SK-N-SH treated with all-trans-retinoic acid at 6 μM for 48 hours (cell line): ENCODE measurements at regions not wholly inside any gene's neighbourhood (a gene's known extent, or its start where the extent isn't known, plus 50 kb on each side); places are given as distances from the start of the nearest gene placed in this dataset.

ENCODE experiments used
- ATAC-seq: fragments of 200-7000 bp; cut with Tn5 transposase; 3 replicates; pipeline ENCODE4 v1.9.1; 2020; ENCODE audit warnings: mild to moderate bottlenecking, moderate library complexity
- ARNTL ChIP-seq: fragments of 450-650 bp; formaldehyde crosslinking; IDR thresholded peaks from 2 replicates; pipeline ENCODE4 v1.5.0; 2020; ENCODE audit warnings: low read depth, mild to moderate bottlenecking, moderate library complexity, borderline replicate concordance
- BACH2 ChIP-seq: fragments of 250-450 bp; sonication (Bioruptor Pico); IDR thresholded peaks from 2 replicates; pipeline ENCODE4 v1.9.0; 2021; ENCODE audit warnings: mild to moderate bottlenecking, borderline replicate concordance
- CSDC2 ChIP-seq: fragments of 250-450 bp; sonication (Bioruptor Pico); IDR thresholded peaks from 2 replicates; pipeline ENCODE4 v1.5.0; 2020; ENCODE audit warnings: mild to moderate bottlenecking, moderate library complexity
- ESRRG ChIP-seq: fragments of 250-450 bp; sonication (Bioruptor Pico); IDR thresholded peaks from 2 replicates; pipeline ENCODE4 v1.6.1; 2021; ENCODE audit warnings: mild to moderate bottlenecking
- ISL1 ChIP-seq: fragments of 250-450 bp; sonication (Bioruptor Pico); IDR thresholded peaks from 2 replicates; pipeline ENCODE4 v2.1.2; 2022; ENCODE audit warnings: mild to moderate bottlenecking, moderate library complexity
- OSR1 ChIP-seq: fragments of 250-450 bp; sonication (Bioruptor Pico); IDR thresholded peaks from 2 replicates; pipeline ENCODE4 v1.8.0; 2022; ENCODE audit warnings: moderate library complexity, mild to moderate bottlenecking, inconsistent platforms
- PPARA ChIP-seq: fragments of 250-450 bp; sonication (Bioruptor Pico); IDR thresholded peaks from 2 replicates; pipeline ENCODE4 v1.5.0; 2020; ENCODE audit warnings: mild to moderate bottlenecking, borderline replicate concordance
- RARB ChIP-seq: fragments of 250-450 bp; sonication (Bioruptor Pico); IDR thresholded peaks from 2 replicates; pipeline ENCODE4 v1.8.0; 2021; ENCODE audit warnings: mild to moderate bottlenecking, moderate library complexity
- SNAI2 ChIP-seq: fragments of 250-450 bp; sonication (Bioruptor Pico); IDR thresholded peaks from 2 replicates; pipeline ENCODE4 v1.5.0; 2020; ENCODE audit warnings: mild to moderate bottlenecking, moderate library complexity
- TCF4 ChIP-seq: fragments of 250-450 bp; sonication (Bioruptor Pico); IDR thresholded peaks from 2 replicates; pipeline ENCODE4 v1.8.0; 2021; ENCODE audit warnings: mild to moderate bottlenecking, moderate library complexity, borderline replicate concordance
- TOX ChIP-seq: fragments of 250-450 bp; sonication (Bioruptor Pico); IDR thresholded peaks from 2 replicates; pipeline ENCODE4 v1.8.0; 2021; ENCODE audit warnings: mild to moderate bottlenecking, moderate library complexity, borderline replicate concordance
- ZC3H10 ChIP-seq: fragments of 250-450 bp; sonication (Bioruptor Pico); IDR thresholded peaks from 2 replicates; pipeline ENCODE4 v1.5.1; 2021; ENCODE audit warnings: mild to moderate bottlenecking, moderate library complexity
- ZFP3 ChIP-seq: fragments of 250-450 bp; sonication (Bioruptor Pico); IDR thresholded peaks from 2 replicates; pipeline ENCODE4 v1.5.0; 2020; ENCODE audit warnings: mild to moderate bottlenecking, moderate library complexity
- ZFP30 ChIP-seq: fragments of 450-650 bp; formaldehyde crosslinking; IDR thresholded peaks from 2 replicates; pipeline ENCODE4 v1.5.0; 2022; ENCODE audit warnings: mild to moderate bottlenecking, moderate library complexity
- ZNF8 ChIP-seq: fragments of 450-650 bp; formaldehyde crosslinking; IDR thresholded peaks from 2 replicates; pipeline ENCODE4 v1.5.0; 2020; ENCODE audit warnings: mild to moderate bottlenecking, moderate library complexity
- TF ChIP-seq, protein P1 (sequence below): fragments of 250-450 bp; sonication (Bioruptor Pico); IDR thresholded peaks from 2 replicates; pipeline ENCODE4 v1.8.0; 2020; ENCODE audit warnings: mild to moderate bottlenecking, moderate library complexity, borderline replicate concordance
- TF ChIP-seq, protein P2 (sequence below): fragments of 250-450 bp; sonication (Bioruptor Pico); IDR thresholded peaks from 2 replicates; pipeline ENCODE4 v1.5.1; 2020; ENCODE audit warnings: low read depth, mild to moderate bottlenecking, moderate library complexity
- TF ChIP-seq, protein P3 (sequence below): fragments of 250-450 bp; sonication (Bioruptor Pico); IDR thresholded peaks from 2 replicates; pipeline ENCODE4 v1.5.0; 2020; ENCODE audit warnings: mild to moderate bottlenecking, moderate library complexity
- TF ChIP-seq, protein P4 (sequence below): fragments of 250-450 bp; sonication (Bioruptor Pico); IDR thresholded peaks from 2 replicates; pipeline ENCODE4 v1.8.0; 2021; ENCODE audit warnings: low read depth, mild to moderate bottlenecking, moderate library complexity, borderline replicate concordance
- TF ChIP-seq, protein P5 (sequence below): fragments of 250-450 bp; sonication (Bioruptor Pico); IDR thresholded peaks from 2 replicates; pipeline ENCODE4 v1.5.1; 2021; ENCODE audit warnings: mild to moderate bottlenecking, moderate library complexity

DNA sequence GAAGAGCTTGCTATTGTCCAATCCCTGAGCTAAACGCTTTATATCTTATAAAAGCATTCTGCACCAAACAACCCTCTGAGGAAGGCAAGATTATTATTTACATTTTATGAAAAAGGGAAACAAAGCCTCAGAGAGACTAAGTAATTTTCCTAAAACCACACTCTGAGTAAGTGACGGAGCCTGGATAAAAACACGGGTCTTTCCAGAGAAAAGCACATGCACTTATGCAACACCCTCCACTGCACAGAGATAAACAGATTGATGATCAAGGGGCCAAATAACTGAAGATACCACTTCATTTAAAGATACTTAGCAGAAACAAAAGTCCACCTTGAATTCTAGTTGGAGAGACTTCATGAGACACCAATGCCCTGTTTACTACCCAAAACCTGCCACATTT is 214.7 kb upstream of the PDE10A start:
- ATAC-seq, result no peak

DNA sequence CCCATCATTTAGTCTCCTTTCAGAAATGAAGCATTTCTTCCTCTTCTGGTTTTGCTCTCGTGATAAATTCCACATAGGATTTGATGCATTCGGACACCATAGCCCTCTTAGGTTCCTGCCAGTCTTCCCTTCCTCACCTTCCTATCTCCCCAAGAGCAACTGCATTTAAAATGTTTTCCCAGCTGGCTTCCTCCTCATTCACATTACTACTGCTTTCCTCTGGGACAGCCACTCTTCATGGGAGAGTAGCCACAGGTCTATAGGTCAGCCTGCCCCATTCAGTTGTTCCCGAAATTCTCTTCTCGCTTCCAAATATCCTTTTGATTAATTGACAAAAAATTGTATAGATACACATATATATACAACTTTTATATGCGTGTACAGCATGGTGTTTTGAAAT is 214.2 kb upstream of the PDE10A start:
- ATAC-seq, result no peak
- no peak for TF ChIP-seq OSR1
- TF ChIP-seq SNAI2, result no peak
- TF ChIP-seq RARB (CRISPR knock-in tag), result no peak
- TF ChIP-seq, protein P1, sequence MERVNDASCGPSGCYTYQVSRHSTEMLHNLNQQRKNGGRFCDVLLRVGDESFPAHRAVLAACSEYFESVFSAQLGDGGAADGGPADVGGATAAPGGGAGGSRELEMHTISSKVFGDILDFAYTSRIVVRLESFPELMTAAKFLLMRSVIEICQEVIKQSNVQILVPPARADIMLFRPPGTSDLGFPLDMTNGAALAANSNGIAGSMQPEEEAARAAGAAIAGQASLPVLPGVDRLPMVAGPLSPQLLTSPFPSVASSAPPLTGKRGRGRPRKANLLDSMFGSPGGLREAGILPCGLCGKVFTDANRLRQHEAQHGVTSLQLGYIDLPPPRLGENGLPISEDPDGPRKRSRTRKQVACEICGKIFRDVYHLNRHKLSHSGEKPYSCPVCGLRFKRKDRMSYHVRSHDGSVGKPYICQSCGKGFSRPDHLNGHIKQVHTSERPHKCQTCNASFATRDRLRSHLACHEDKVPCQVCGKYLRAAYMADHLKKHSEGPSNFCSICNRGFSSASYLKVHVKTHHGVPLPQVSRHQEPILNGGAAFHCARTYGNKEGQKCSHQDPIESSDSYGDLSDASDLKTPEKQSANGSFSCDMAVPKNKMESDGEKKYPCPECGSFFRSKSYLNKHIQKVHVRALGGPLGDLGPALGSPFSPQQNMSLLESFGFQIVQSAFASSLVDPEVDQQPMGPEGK (CRISPR knock-in tag), result no peak
- no peak for TF ChIP-seq PPARA (CRISPR knock-in tag)
- TF ChIP-seq ARNTL (CRISPR knock-in tag), result no peak
- TF ChIP-seq ISL1 (CRISPR knock-in tag), result no peak
- TF ChIP-seq, protein P2, sequence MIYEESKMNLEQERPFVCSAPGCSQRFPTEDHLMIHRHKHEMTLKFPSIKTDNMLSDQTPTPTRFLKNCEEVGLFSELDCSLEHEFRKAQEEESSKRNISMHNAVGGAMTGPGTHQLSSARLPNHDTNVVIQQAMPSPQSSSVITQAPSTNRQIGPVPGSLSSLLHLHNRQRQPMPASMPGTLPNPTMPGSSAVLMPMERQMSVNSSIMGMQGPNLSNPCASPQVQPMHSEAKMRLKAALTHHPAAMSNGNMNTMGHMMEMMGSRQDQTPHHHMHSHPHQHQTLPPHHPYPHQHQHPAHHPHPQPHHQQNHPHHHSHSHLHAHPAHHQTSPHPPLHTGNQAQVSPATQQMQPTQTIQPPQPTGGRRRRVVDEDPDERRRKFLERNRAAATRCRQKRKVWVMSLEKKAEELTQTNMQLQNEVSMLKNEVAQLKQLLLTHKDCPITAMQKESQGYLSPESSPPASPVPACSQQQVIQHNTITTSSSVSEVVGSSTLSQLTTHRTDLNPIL (CRISPR knock-in tag), result no peak
- TF ChIP-seq, protein P3, sequence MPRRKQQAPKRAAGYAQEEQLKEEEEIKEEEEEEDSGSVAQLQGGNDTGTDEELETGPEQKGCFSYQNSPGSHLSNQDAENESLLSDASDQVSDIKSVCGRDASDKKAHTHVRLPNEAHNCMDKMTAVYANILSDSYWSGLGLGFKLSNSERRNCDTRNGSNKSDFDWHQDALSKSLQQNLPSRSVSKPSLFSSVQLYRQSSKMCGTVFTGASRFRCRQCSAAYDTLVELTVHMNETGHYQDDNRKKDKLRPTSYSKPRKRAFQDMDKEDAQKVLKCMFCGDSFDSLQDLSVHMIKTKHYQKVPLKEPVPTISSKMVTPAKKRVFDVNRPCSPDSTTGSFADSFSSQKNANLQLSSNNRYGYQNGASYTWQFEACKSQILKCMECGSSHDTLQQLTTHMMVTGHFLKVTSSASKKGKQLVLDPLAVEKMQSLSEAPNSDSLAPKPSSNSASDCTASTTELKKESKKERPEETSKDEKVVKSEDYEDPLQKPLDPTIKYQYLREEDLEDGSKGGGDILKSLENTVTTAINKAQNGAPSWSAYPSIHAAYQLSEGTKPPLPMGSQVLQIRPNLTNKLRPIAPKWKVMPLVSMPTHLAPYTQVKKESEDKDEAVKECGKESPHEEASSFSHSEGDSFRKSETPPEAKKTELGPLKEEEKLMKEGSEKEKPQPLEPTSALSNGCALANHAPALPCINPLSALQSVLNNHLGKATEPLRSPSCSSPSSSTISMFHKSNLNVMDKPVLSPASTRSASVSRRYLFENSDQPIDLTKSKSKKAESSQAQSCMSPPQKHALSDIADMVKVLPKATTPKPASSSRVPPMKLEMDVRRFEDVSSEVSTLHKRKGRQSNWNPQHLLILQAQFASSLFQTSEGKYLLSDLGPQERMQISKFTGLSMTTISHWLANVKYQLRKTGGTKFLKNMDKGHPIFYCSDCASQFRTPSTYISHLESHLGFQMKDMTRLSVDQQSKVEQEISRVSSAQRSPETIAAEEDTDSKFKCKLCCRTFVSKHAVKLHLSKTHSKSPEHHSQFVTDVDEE, result no peak
- no peak for TF ChIP-seq ZFP3 (CRISPR knock-in tag)
- TF ChIP-seq, protein P4, sequence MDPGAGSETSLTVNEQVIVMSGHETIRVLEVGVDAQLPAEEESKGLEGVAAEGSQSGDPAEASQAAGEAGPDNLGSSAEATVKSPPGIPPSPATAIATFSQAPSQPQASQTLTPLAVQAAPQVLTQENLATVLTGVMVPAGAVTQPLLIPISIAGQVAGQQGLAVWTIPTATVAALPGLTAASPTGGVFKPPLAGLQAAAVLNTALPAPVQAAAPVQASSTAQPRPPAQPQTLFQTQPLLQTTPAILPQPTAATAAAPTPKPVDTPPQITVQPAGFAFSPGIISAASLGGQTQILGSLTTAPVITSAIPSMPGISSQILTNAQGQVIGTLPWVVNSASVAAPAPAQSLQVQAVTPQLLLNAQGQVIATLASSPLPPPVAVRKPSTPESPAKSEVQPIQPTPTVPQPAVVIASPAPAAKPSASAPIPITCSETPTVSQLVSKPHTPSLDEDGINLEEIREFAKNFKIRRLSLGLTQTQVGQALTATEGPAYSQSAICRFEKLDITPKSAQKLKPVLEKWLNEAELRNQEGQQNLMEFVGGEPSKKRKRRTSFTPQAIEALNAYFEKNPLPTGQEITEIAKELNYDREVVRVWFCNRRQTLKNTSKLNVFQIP (CRISPR knock-in tag), result no peak
- no peak for TF ChIP-seq ZFP30
- TF ChIP-seq, protein P5, sequence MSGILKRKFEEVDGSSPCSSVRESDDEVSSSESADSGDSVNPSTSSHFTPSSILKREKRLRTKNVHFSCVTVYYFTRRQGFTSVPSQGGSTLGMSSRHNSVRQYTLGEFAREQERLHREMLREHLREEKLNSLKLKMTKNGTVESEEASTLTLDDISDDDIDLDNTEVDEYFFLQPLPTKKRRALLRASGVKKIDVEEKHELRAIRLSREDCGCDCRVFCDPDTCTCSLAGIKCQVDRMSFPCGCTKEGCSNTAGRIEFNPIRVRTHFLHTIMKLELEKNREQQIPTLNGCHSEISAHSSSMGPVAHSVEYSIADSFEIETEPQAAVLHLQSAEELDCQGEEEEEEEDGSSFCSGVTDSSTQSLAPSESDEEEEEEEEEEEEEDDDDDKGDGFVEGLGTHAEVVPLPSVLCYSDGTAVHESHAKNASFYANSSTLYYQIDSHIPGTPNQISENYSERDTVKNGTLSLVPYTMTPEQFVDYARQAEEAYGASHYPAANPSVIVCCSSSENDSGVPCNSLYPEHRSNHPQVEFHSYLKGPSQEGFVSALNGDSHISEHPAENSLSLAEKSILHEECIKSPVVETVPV (CRISPR knock-in tag), result no peak
- no peak for TF ChIP-seq TOX (CRISPR knock-in tag)
- TF ChIP-seq, all 23 proteins: peak for 0

More for the DNA sequence above, 214.7 kb upstream of the PDE10A start:
- TF ChIP-seq SNAI2 (no peak), ZNF8 (CRISPR knock-in tag) (no peak), ISL1 (CRISPR knock-in tag) (no peak), ARNTL (CRISPR knock-in tag) (no peak), BACH2 (CRISPR knock-in tag) (no peak), ZFP30 (no peak)

DNA sequence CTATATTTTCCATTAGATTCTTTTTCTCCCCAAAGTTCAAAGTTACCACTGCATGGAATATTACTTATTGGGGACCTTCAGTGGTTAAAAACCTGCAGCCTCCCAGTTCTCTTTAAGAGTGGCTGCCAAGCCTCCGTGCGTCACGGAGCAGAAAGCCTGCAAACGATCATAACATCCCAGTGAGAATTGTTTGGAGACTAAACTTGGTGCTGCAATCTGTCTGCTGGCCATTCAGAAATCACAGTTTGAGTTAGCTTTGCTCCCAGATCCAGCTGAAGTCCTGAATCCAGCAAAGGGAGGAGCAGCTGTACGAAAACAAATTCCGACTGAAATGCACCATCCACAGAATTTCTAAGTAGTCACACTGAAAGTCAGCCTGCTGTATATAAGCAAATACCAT is 213.5 kb upstream of the PDE10A start:
- no peak for TF ChIP-seq SNAI2
- TF ChIP-seq CSDC2 (CRISPR knock-in tag), result no peak
- TF ChIP-seq ZC3H10 (CRISPR knock-in tag), result no peak
- no peak for TF ChIP-seq ZFP3 (CRISPR knock-in tag)
- no peak for TF ChIP-seq ZFP30
- no peak for ATAC-seq

DNA sequence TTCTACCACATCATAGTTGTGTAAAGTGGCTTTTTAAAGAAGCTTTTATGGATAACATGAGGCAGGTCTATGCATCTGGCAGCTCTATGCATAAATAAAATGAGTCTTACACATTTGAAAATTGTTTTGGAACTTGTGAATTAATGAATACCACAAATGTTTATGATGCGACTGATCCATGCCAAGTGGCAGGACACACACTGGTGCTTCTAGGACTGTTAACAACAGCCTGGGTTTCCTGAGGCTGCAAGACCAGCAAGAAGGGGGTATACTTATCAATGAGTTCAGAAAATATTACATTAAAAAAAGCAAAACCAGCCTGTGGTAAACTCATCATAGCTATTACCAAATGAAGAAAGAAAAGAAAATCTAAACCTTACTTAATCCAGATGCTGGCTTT is 212.9 kb upstream of the PDE10A start:
- TF ChIP-seq RARB (CRISPR knock-in tag) (no peak), ZNF8 (CRISPR knock-in tag) (no peak), ZFP30 (no peak), ZFP3 (CRISPR knock-in tag) (no peak), TCF4 (CRISPR knock-in tag) (no peak), ZC3H10 (CRISPR knock-in tag) (no peak), TOX (CRISPR knock-in tag) (no peak), BACH2 (CRISPR knock-in tag) (no peak), ESRRG (CRISPR knock-in tag) (no peak)
- TF ChIP-seq, protein P4 (CRISPR knock-in tag), result no peak
- TF ChIP-seq, protein P3, result no peak
- no peak for ATAC-seq
